GM10266 (cell line): ENCODE measurements at regions not wholly inside any gene's neighbourhood (a gene's known extent, or its start where the extent isn't known, plus 50 kb on each side); places are given as distances from the start of the nearest gene placed in this dataset.

ENCODE experiments used
- DNase-seq: peaks from one replicate; pipeline ENCODE4 v3.0.0; 2012; ENCODE audit errors: extremely low spot score
- CTCF ChIP-seq: IDR thresholded peaks from 2 replicates; pipeline ENCODE4 v1.5.1; 2012; ENCODE audit warnings: mild to moderate bottlenecking, low read depth; ENCODE audit not compliant: control insufficient read depth, insufficient read depth; ENCODE audit errors: missing control alignments

GRCh38 chr13:61722119-61722518, 306.5 kb upstream of the PCDH20 start:
- no peak for DNase-seq

DNA sequence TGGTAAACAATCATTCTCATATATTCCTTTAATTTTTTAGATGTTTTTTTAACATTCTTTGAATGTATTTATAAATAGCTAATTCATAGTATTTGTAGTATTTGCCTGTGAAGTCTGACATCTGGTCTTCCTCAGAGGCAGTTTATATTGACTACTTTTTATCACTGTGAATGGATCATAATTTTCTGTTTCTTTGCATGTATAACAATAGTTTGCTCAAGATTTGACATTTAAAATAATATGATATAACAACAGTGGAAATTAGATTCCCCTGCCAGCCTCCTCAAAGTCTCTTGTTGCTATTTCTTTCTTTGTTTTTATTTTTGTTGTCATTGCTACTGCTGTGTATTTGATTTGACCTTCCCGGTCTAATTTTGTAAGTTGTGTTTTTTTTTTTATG, 297.0 kb upstream of the PCDH20 start:
- TF ChIP-seq CTCF = no peak

More at GRCh38 chr13:61722119-61722518, 306.5 kb upstream of the PCDH20 start:
- no peak for TF ChIP-seq CTCF

GRCh38 chr13:61709258-61709657, 293.6 kb upstream of the PCDH20 start:
- TF ChIP-seq CTCF = no peak
- DNase-seq = no peak

More for the DNA sequence above, 297.0 kb upstream of the PCDH20 start:
- DNase-seq = no peak

GRCh38 chr13:61706899-61707298, 291.2 kb upstream of the PCDH20 start:
- DNase-seq = no peak
- TF ChIP-seq CTCF = no peak

DNA sequence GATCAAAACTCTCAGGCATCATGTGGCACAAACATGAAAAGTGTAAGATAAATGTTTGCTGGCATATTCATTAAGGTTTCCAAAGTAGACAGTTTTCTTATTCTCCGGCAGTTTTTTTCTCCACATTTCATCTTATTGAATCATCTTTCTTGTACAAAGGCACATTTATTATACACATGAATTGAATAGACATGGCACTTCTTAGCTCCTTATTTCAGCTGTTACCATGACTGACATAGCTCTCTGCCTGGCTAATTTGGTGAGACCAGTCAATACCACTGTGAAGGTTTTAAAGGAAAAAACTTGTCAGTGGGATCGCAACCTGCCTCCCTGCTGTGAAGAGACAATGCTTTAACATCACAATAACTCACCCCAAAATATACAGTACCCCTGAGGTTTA, 285.0 kb upstream of the PCDH20 start:
- TF ChIP-seq CTCF = no peak
- no peak for DNase-seq

GRCh38 chr13:61700181-61700580, 284.5 kb upstream of the PCDH20 start:
- DNase-seq = no peak
- TF ChIP-seq CTCF = no peak

DNA sequence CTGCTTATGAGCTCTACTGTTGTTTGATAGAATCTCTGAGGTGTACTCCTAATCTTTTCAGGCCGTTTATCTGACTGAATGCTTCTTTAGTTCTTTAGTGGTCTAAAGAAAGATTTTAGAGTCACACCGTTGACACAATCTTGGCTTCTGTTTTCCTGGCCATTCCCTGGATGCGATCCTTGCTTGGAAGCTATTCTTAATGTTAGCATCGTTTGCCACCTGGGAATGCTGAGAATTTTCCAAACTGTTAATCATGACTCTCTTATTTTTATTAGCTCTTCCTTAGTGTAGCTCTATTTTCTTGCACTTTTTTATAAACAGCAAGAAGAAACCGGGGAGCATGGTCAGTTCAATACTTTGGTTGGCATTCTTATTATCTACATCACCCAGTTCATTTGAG, 281.0 kb upstream of the PCDH20 start:
- TF ChIP-seq CTCF = no peak
- DNase-seq = no peak
